Tibial nerve (tissue), 4 donors: ENCODE measurements at regions not wholly inside any gene's neighbourhood (a gene's known extent, or its start where the extent isn't known, plus 50 kb on each side); places are given as distances from the start of the nearest gene placed in this dataset.

Experiments
- CTCF ChIP-seq, 5 experiments: fragments of 200-600 bp in 3 of 5; fragments of 450-650 bp in 2 of 5; sonication (generic) in 3 of 5; IDR thresholded peaks; one replicate each; pipeline ENCODE4 v1.5.1; 2016 to 2019; ENCODE audit warnings: antibody characterized with exemption in 5 of 5, mild to moderate bottlenecking in 3 of 5, moderate library complexity in 2 of 5
- EP300 ChIP-seq, 2 donors: sonication (generic); formaldehyde crosslinking; IDR thresholded peaks; one replicate each; pipeline ENCODE4 v1.6.1; 2017; ENCODE audit warnings: antibody characterized with exemption in 2 of 2, mild to moderate bottlenecking in 1 of 2

- TF ChIP-seq EP300 (IDR thresholded peaks at IDR 0.05) (no peak), CTCF (IDR thresholded peaks at IDR 0.05) (no peak)
Measured at GRCh38 chr5:45094876-45095440, 286.2 kb downstream of the MRPS30 start.
